ENCODE measurements at regions not wholly inside any gene's neighbourhood (a gene's known extent, or its start where the extent isn't known, plus 50 kb on each side); places are given as distances from the start of the nearest gene placed in this dataset.
A peak's percentile ranks its signal among the peaks of the same experiment; 100 is the strongest.

GRCh38 chr4:53929955-53930798 is 134.2 kb downstream of the CHIC2 start:
- Histone ChIP-seq H3K4me3 (no peak overlapping the region), H3K4me1 (no peaks in the 10 kb centered on the region), H3K27ac (no peak overlapping the region), H3K9me3 (no peaks in the 10 kb centered on the region), H3K27me3 (no peaks in the 10 kb centered on the region), H3K36me3 (ENCODE audit: low read depth, missing control alignments) (no peaks in the 10 kb centered on the region)
- TF ChIP-seq POLR2A (IDR thresholded peaks at IDR 0.05), result no peak
- peak; percentile 63 to 94 (median 85) for TF ChIP-seq CTCF (IDR thresholded peaks at IDR 0.05)
- intact Hi-C loops (cut with DNase I; ENCODE audit: low total_unique reads), result no loop called here
- peak; percentile 94 for DNase-seq
- WGBS, 2 donors, result 55 to 60% methylated on average over 7 to 8 of the region's 8 CpGs

DNA sequence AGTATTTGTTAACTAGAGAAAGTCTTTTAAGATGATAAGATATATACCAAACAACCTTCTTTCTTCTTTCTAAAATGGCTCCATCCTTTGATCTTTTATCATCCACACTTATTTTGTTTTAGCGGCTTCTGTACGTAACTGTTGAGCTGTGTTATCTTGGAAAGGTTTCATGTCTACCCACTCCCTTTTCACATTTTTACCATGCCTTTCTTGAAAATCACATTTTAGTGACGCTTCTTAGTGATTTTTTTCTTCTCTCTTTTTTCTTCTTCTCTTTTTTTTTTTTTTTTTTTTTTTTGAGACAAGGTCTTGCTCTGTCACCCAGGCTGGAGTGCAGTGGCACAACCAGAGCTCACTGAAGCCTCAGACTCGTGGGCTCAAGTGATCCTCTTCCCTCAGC is 135.1 kb downstream of the CHIC2 start:
- no peaks in the 10 kb centered on the region for H3K9me3 ChIP-seq
- intact Hi-C loops (cut with DNase I; ENCODE audit: low total_unique reads), result no loop called here
- no peaks in the 10 kb centered on the region for H3K4me1 ChIP-seq
- 78 to 81% methylated on average over 4 of the region's 4 CpGs for WGBS, 2 donors
- no peaks in the 10 kb centered on the region for H3K36me3 ChIP-seq (ENCODE audit: low read depth, missing control alignments)
- TF ChIP-seq POLR2A (IDR thresholded peaks at IDR 0.05), result no peak
- TF ChIP-seq CTCF (IDR thresholded peaks at IDR 0.05), result no peak
- H3K4me3 ChIP-seq, result no peak overlapping the region
- no peaks in the 10 kb centered on the region for H3K27me3 ChIP-seq
- H3K27ac ChIP-seq, result no peak overlapping the region
- no peak for DNase-seq

GRCh38 chr4:53928825-53929224 is 135.6 kb downstream of the CHIC2 start:
- no peaks in the 10 kb centered on the region for H3K36me3 ChIP-seq (ENCODE audit: low read depth, missing control alignments)
- TF ChIP-seq CTCF (IDR thresholded peaks at IDR 0.05) (no peak), POLR2A (IDR thresholded peaks at IDR 0.05) (no peak)
- no peak for DNase-seq
- intact Hi-C loops (cut with DNase I; ENCODE audit: low total_unique reads), result no loop called here
- no peaks in the 10 kb centered on the region for H3K9me3 ChIP-seq
- H3K27ac ChIP-seq, result no peak overlapping the region
- no peak overlapping the region for H3K4me3 ChIP-seq
- H3K4me1 ChIP-seq, result no peaks in the 10 kb centered on the region
- no peaks in the 10 kb centered on the region for H3K27me3 ChIP-seq

GRCh38 chr4:53925050-53925605 is 139.3 kb downstream of the CHIC2 start:
- H3K9me3 ChIP-seq, result no peaks in the 10 kb centered on the region
- WGBS, 2 donors, result 96 to 98% methylated on average over 2 of the region's 2 CpGs
- no peak overlapping the region for H3K4me3 ChIP-seq
- no peaks in the 10 kb centered on the region for H3K4me1 ChIP-seq
- H3K36me3 ChIP-seq (ENCODE audit: low read depth, missing control alignments), result no peaks in the 10 kb centered on the region
- no peak overlapping the region for H3K27ac ChIP-seq
- no peaks in the 10 kb centered on the region for H3K27me3 ChIP-seq
- intact Hi-C loops (cut with DNase I; ENCODE audit: low total_unique reads), result no loop called here
- TF ChIP-seq CTCF (IDR thresholded peaks at IDR 0.05) (no peak), POLR2A (IDR thresholded peaks at IDR 0.05) (no peak)
- DNase-seq, result no peak
